B cell (primary cell): ENCODE measurements at regions not wholly inside any gene's neighbourhood (a gene's known extent, or its start where the extent isn't known, plus 50 kb on each side); places are given as distances from the start of the nearest gene placed in this dataset.

Experiments
- ATAC-seq: fragments of 200-7000 bp; cut with Tn5 transposase; one replicate; pipeline ENCODE4 v1.10.0; 2021; ENCODE audit warnings: low read depth, mild to moderate bottlenecking, moderate number of reproducible peaks, moderate library complexity
- CTCF ChIA-PET: fragments of 350-600 bp; sonication (Branson Sonifier 250); formaldehyde crosslinking; loops from one replicate; lab custom pipeline; 2021; ENCODE audit warnings: antibody characterized with exemption, inconsistent platforms; lab: Charles Lee
- POLR2A ChIA-PET: fragments of 350-600 bp; sonication (Branson Sonifier 250); formaldehyde crosslinking; loops from one replicate; lab custom pipeline; 2021; ENCODE audit warnings: antibody characterized with exemption; lab: Charles Lee
- DNase-seq: peaks from one replicate; pipeline ENCODE4 v3.0.0; 2013
- H2AFZ ChIP-seq: 2 replicates; pipeline ENCODE4 v1.6.1; 2012; ENCODE audit warnings: mild to moderate bottlenecking, low read depth, low read length; ENCODE audit not compliant: insufficient read depth, poor library complexity, severe bottlenecking
- H3K27ac ChIP-seq, 2 donors: 1 replicate in 1 of 2; 2 replicates in 1 of 2; pipeline ENCODE4 v1.5.1; 2012 to 2013; ENCODE audit warnings: low read length in 2 of 2, mild to moderate bottlenecking in 2 of 2, moderate library complexity in 1 of 2
- H3K27me3 ChIP-seq, 4 experiments: fragments of 200-600 bp in 1 of 4; sonication (generic) in 1 of 4; replicated peaks in 1 of 4; 1 replicate in 2 of 4; 2 replicates in 2 of 4; pipeline versions ENCODE4 v1.6.1 to v1.7.0; 2013 to 2016; ENCODE audit warnings: low read length in 3 of 4, mild to moderate bottlenecking in 2 of 4, mixed read lengths in 1 of 4, moderate library complexity in 1 of 4; ENCODE audit not compliant: insufficient read depth in 4 of 4, control insufficient read depth in 3 of 4; ENCODE audit errors: control extremely low read depth in 1 of 4
- H3K36me3 ChIP-seq, 2 experiments: replicated peaks in 1 of 2; 1 replicate in 1 of 2; 2 replicates in 1 of 2; pipeline versions ENCODE4 v1.6.1 to v1.7.1; 2013; ENCODE audit warnings: low read length in 1 of 2; ENCODE audit not compliant: insufficient read depth in 2 of 2, control insufficient read depth in 1 of 2; ENCODE audit errors: control extremely low read depth in 1 of 2, extremely low read depth in 1 of 2
- H3K4me1 ChIP-seq, 2 donors: fragments of 200-600 bp in 1 of 2; sonication (generic) in 1 of 2; 1 replicate in 1 of 2; 2 replicates in 1 of 2; pipeline versions ENCODE4 v1.5.1 to v1.6.1; 2013 to 2017; ENCODE audit warnings: low read length in 2 of 2; ENCODE audit not compliant: control insufficient read depth in 2 of 2, insufficient read depth in 2 of 2
- H3K4me2 ChIP-seq: replicated peaks from 2 replicates; pipeline ENCODE3; 2012; ENCODE audit warnings: mild to moderate bottlenecking, low read depth, low read length; ENCODE audit not compliant: poor library complexity, severe bottlenecking
- H3K4me3 ChIP-seq, 5 experiments: fragments of 200-600 bp in 1 of 5; sonication (generic) in 1 of 5; 1 replicate in 3 of 5; 2 replicates in 2 of 5; pipeline versions ENCODE4 v1.5.1 to v1.7.0; 2011 to 2016; ENCODE audit warnings: low read length in 4 of 5, mild to moderate bottlenecking in 4 of 5, low read depth in 2 of 5, control low read depth in 1 of 5, moderate library complexity in 1 of 5; ENCODE audit not compliant: insufficient read depth in 1 of 5; ENCODE audit errors: control extremely low read depth in 1 of 5, extremely low read depth in 1 of 5
- H3K79me2 ChIP-seq: fragments of 200-600 bp; sonication (generic); one replicate; pipeline ENCODE4 v1.6.0; 2016; ENCODE audit warnings: low read length; ENCODE audit not compliant: control insufficient read depth, insufficient read depth
- H3K9ac ChIP-seq: fragments of 200-600 bp; sonication (generic); 2 replicates; pipeline ENCODE4 v1.6.1; 2017; ENCODE audit warnings: mild to moderate bottlenecking, low read length, moderate library complexity
- H3K9me3 ChIP-seq, 3 donors: one replicate each; pipeline versions ENCODE4 v1.6.1 to v1.7.1; 2013; ENCODE audit warnings: low read length in 2 of 3; ENCODE audit not compliant: control insufficient read depth in 2 of 3, insufficient read depth in 1 of 3; ENCODE audit errors: control extremely low read depth in 1 of 3
- H4K20me1 ChIP-seq: 2 replicates; pipeline ENCODE4 v1.6.0; 2012; ENCODE audit warnings: mild to moderate bottlenecking, low read length; ENCODE audit not compliant: insufficient read depth, control insufficient read depth, poor library complexity, severe bottlenecking
- H3K27ac Mint-ChIP-seq: one replicate; pipeline ENCODE4 v1.8.0; 2021; ENCODE audit warnings: mixed read lengths
- H3K27me3 Mint-ChIP-seq: one replicate; pipeline ENCODE4 v1.8.0; 2021; ENCODE audit warnings: mixed read lengths
- H3K4me1 Mint-ChIP-seq: one replicate; pipeline ENCODE4 v1.8.0; 2021; ENCODE audit warnings: mixed read lengths
- H3K4me3 Mint-ChIP-seq: one replicate; pipeline ENCODE4 v1.8.0; 2021; ENCODE audit warnings: mixed read lengths
- H3K9me3 Mint-ChIP-seq: one replicate; pipeline ENCODE4 v1.8.0; 2022; ENCODE audit warnings: mixed read lengths; ENCODE audit not compliant: insufficient read depth
- EZH2 ChIP-seq: IDR thresholded peaks from 2 replicates; pipeline ENCODE4 v1.6.1; 2012; ENCODE audit warnings: borderline replicate concordance, low read depth, mild to moderate bottlenecking, moderate library complexity, low read length; ENCODE audit not compliant: insufficient read depth, poor library complexity, severe bottlenecking
- WGBS: methylation state at CpG from one replicate; pipeline ENCODE4 v1.1.5; 2013; ENCODE audit warnings: missing lambda C conversion rate; ENCODE audit not compliant: insufficient coverage; 5-methylcytosine and 5-hydroxymethylcytosine counted together
- intact Hi-C: fragments of 100-400 bp; cut with micrococcal nuclease; formaldehyde crosslinking; loops from one replicate; pipeline ENCODE4 v1.10.0; 2022
- TF ChIP-seq, protein P1 (sequence below): fragments of 200-600 bp; IDR thresholded peaks from one replicate; pipeline ENCODE4 v1.8.0; 2022; ENCODE audit warnings: antibody characterized with exemption, mild to moderate bottlenecking

GRCh38 chr11:82024760-82025159 is 708.9 kb downstream of the FAM181B start:
- Histone ChIP-seq H3K36me3 (no peaks in the 10 kb centered on the region), H3K79me2 (no peaks in the 10 kb centered on the region), H2AFZ (no peak overlapping the region), H3K4me2 (no peak overlapping the region), H3K4me1 (no peaks in the 10 kb centered on the region), H4K20me1 (no peaks in the 10 kb centered on the region), H3K9me3 (no peaks in the 10 kb centered on the region), H3K4me3 (no peak overlapping the region), H3K27ac (no peak overlapping the region), H3K9ac (no peak overlapping the region), H3K27me3 (no peaks in the 10 kb centered on the region)
- no CpG with 5 or more reads among the region's 1 CpG for WGBS
- ATAC-seq (no peak), DNase-seq (no peak)
- ChIA-PET POLR2A (no interaction called here), CTCF (no interaction called here)
- Mint-ChIP-seq H3K27ac (no peak overlapping the region), H3K4me1 (no peaks in the 10 kb centered on the region), H3K9me3 (no peaks in the 10 kb centered on the region), H3K27me3 (no peaks in the 10 kb centered on the region), H3K4me3 (no peak overlapping the region)
- TF ChIP-seq, protein P1, sequence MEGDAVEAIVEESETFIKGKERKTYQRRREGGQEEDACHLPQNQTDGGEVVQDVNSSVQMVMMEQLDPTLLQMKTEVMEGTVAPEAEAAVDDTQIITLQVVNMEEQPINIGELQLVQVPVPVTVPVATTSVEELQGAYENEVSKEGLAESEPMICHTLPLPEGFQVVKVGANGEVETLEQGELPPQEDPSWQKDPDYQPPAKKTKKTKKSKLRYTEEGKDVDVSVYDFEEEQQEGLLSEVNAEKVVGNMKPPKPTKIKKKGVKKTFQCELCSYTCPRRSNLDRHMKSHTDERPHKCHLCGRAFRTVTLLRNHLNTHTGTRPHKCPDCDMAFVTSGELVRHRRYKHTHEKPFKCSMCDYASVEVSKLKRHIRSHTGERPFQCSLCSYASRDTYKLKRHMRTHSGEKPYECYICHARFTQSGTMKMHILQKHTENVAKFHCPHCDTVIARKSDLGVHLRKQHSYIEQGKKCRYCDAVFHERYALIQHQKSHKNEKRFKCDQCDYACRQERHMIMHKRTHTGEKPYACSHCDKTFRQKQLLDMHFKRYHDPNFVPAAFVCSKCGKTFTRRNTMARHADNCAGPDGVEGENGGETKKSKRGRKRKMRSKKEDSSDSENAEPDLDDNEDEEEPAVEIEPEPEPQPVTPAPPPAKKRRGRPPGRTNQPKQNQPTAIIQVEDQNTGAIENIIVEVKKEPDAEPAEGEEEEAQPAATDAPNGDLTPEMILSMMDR, result no peak
- TF ChIP-seq EZH2, result no peak
- intact Hi-C loops, result no loop called here

DNA sequence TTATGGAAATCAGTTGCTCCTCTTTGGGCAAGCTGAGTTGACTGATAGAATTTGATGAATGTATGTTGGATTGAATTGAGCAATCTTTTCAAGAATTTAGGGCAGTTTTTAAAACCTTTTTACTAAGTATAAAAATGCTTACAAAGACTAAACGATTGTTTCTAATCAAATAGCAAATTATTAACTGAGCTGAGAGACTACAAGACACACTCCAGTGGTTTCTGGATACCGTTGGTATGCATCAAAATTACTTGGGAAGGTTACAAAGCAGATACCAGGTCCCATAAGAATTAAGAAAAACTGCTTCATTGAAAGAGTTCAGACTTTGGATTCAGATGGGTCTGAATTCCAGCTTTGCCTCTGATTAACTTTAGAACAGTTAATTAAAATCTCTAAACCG is 721.4 kb downstream of the FAM181B start:
- no peaks in the 10 kb centered on the region for H3K9me3 ChIP-seq
- H3K4me3 ChIP-seq, result no peak overlapping the region
- Mint-ChIP-seq H3K4me1 (no peaks in the 10 kb centered on the region), H3K27me3 (peaks cover 4% of the 10 kb centered on the region), H3K4me3 (no peak overlapping the region), H3K27ac (no peak overlapping the region), H3K9me3 (no peaks in the 10 kb centered on the region)
- no peak overlapping the region for H3K27ac ChIP-seq
- WGBS, result 57% methylated on average over 1 of the region's 3 CpGs
- H3K4me2 ChIP-seq, result no peak overlapping the region
- ChIA-PET POLR2A (no interaction called here), CTCF (no interaction called here)
- no peak for TF ChIP-seq EZH2
- TF ChIP-seq, protein P1, result no peak
- H4K20me1 ChIP-seq, result no peaks in the 10 kb centered on the region
- ATAC-seq (no peak), DNase-seq (no peak)
- intact Hi-C loops, result no loop called here
- no peaks in the 10 kb centered on the region for H3K27me3 ChIP-seq
- no peak overlapping the region for H2AFZ ChIP-seq
- H3K9ac ChIP-seq, result no peak overlapping the region
- no peaks in the 10 kb centered on the region for H3K79me2 ChIP-seq
- no peaks in the 10 kb centered on the region for H3K36me3 ChIP-seq
- H3K4me1 ChIP-seq, result no peaks in the 10 kb centered on the region
